ENCODE measurements at regions not wholly inside any gene's neighbourhood (a gene's known extent, or its start where the extent isn't known, plus 50 kb on each side); places are given as distances from the start of the nearest gene placed in this dataset.

GRCh38 chr6:149213829-149214228, 103.7 kb upstream of the TAB2 start:
- ATAC-seq (no peak), DNase-seq (no peak)
- intact Hi-C loops (cut with DNase I): no loop called here
- Histone ChIP-seq H3K4me3 (no peak overlapping the region), H3K36me3 (no peaks in the 10 kb centered on the region), H3K4me1 (peaks cover 10% of the 10 kb centered on the region), H3K27me3 (ENCODE audit: low read depth) (no peaks in the 10 kb centered on the region), H3K27ac (no peak overlapping the region), H3K9me3 (no peaks in the 10 kb centered on the region)
- TF ChIP-seq CTCF (IDR thresholded peaks at IDR 0.05): no peak

DNA sequence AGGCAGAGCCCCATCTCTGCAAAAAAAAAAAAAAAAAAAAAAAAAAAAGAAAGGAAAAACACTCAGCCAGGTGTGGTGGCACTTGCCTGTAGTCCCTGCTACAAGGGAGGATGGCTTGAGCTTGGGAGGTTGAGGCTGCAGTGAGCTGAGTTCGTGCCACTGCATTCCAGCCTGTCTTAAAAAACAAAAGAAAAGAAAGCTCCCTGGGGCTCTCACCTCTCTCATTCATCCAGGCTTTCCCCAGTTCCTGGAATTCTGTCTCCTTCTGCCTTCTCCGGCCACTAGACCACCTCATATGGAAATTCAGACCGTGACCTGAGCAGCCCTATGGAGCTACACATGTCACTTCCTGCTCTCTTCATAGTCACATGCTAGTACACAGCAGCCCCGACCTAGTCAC, 101.1 kb upstream of the TAB2 start:
- Histone ChIP-seq H3K9me3 (no peaks in the 10 kb centered on the region), H3K27me3 (ENCODE audit: low read depth) (no peaks in the 10 kb centered on the region), H3K27ac (no peak overlapping the region), H3K4me1 (peaks cover 10% of the 10 kb centered on the region), H3K4me3 (no peak overlapping the region), H3K36me3 (no peaks in the 10 kb centered on the region)
- TF ChIP-seq CTCF (IDR thresholded peaks at IDR 0.05): no peak
- intact Hi-C loops (cut with DNase I): no loop called here
- no peak for DNase-seq
- no peak for ATAC-seq

DNA sequence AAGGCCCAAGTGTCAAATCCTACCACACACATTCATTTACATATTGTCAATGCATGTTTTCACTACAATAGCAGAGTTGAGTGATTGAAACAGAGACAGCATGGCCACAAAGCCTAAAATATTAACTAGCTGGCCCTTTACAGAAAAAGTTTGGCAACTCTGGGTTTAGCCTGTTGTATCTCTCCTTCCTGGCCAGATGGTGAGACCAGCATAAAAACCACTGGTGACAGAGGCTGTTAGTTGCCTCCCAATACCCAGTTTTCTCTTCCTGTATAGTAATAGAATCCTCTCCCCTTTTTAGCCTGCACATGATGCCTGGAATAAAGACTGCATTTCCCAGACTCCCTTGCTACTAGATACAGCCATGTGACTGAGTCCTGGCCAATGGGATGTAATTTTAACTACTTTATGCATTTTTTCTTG, 100.0 kb upstream of the TAB2 start:
- H3K27ac ChIP-seq: no peak overlapping the region
- H3K9me3 ChIP-seq: no peaks in the 10 kb centered on the region
- intact Hi-C loops (cut with DNase I): no loop called here
- no peak overlapping the region for H3K4me3 ChIP-seq
- no peak for DNase-seq
- no peaks in the 10 kb centered on the region for H3K36me3 ChIP-seq
- ATAC-seq: no peak
- no peaks in the 10 kb centered on the region for H3K27me3 ChIP-seq (ENCODE audit: low read depth)
- TF ChIP-seq CTCF (IDR thresholded peaks at IDR 0.05): no peak
- H3K4me1 ChIP-seq: peaks cover 6% of the 10 kb centered on the region

GRCh38 chr6:149218471-149218870, 99.0 kb upstream of the TAB2 start:
- Histone ChIP-seq H3K9me3 (no peaks in the 10 kb centered on the region), H3K4me1 (no peaks in the 10 kb centered on the region), H3K27me3 (ENCODE audit: low read depth) (no peaks in the 10 kb centered on the region), H3K27ac (no peak overlapping the region), H3K36me3 (no peaks in the 10 kb centered on the region), H3K4me3 (no peak overlapping the region)
- no peak for TF ChIP-seq CTCF (IDR thresholded peaks at IDR 0.05)
- no peak for ATAC-seq
- intact Hi-C loops (cut with DNase I): no loop called here
- DNase-seq: no peak

GRCh38 chr6:149218915-149219314, 98.6 kb upstream of the TAB2 start:
- Histone ChIP-seq H3K27ac (no peak overlapping the region), H3K4me1 (no peaks in the 10 kb centered on the region), H3K9me3 (no peaks in the 10 kb centered on the region), H3K4me3 (no peak overlapping the region), H3K36me3 (no peaks in the 10 kb centered on the region), H3K27me3 (ENCODE audit: low read depth) (no peaks in the 10 kb centered on the region)
- ATAC-seq: no peak
- no peak for TF ChIP-seq CTCF (IDR thresholded peaks at IDR 0.05)
- intact Hi-C loops (cut with DNase I): no loop called here
- DNase-seq: no peak

Data from lower lobe of right lung (tissue), 2 donors.